ENCODE measurements at regions not wholly inside any gene's neighbourhood (a gene's known extent, or its start where the extent isn't known, plus 50 kb on each side); places are given as distances from the start of the nearest gene placed in this dataset.

GRCh38 chr22:19661156-19661555 lies 53.1 kb upstream of the SEPTIN5 start (continued):
- TF ChIP-seq, protein P1, sequence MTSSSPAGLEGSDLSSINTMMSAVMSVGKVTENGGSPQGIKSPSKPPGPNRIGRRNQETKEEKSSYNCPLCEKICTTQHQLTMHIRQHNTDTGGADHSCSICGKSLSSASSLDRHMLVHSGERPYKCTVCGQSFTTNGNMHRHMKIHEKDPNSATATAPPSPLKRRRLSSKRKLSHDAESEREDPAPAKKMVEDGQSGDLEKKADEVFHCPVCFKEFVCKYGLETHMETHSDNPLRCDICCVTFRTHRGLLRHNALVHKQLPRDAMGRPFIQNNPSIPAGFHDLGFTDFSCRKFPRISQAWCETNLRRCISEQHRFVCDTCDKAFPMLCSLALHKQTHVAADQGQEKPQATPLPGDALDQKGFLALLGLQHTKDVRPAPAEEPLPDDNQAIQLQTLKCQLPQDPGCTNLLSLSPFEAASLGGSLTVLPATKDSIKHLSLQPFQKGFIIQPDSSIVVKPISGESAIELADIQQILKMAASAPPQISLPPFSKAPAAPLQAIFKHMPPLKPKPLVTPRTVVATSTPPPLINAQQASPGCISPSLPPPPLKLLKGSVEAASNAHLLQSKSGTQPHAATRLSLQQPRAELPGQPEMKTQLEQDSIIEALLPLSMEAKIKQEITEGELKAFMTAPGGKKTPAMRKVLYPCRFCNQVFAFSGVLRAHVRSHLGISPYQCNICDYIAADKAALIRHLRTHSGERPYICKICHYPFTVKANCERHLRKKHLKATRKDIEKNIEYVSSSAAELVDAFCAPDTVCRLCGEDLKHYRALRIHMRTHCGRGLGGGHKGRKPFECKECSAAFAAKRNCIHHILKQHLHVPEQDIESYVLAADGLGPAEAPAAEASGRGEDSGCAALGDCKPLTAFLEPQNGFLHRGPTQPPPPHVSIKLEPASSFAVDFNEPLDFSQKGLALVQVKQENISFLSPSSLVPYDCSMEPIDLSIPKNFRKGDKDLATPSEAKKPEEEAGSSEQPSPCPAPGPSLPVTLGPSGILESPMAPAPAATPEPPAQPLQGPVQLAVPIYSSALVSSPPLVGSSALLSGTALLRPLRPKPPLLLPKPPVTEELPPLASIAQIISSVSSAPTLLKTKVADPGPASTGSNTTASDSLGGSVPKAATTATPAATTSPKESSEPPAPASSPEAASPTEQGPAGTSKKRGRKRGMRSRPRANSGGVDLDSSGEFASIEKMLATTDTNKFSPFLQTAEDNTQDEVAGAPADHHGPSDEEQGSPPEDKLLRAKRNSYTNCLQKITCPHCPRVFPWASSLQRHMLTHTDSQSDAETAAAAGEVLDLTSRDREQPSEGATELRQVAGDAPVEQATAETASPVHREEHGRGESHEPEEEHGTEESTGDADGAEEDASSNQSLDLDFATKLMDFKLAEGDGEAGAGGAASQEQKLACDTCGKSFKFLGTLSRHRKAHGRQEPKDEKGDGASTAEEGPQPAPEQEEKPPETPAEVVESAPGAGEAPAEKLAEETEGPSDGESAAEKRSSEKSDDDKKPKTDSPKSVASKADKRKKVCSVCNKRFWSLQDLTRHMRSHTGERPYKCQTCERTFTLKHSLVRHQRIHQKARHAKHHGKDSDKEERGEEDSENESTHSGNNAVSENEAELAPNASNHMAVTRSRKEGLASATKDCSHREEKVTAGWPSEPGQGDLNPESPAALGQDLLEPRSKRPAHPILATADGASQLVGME (CRISPR knock-in tag; IDR thresholded peaks at IDR 0.05): no peak
- no peak for TF ChIP-seq GABPA (tag; conservative IDR thresholded peaks at IDR 0.05; ENCODE audit: low read depth)
- no peak for TF ChIP-seq NR1H2 (CRISPR knock-in tag; IDR thresholded peaks at IDR 0.05)
- TF ChIP-seq, protein P2, sequence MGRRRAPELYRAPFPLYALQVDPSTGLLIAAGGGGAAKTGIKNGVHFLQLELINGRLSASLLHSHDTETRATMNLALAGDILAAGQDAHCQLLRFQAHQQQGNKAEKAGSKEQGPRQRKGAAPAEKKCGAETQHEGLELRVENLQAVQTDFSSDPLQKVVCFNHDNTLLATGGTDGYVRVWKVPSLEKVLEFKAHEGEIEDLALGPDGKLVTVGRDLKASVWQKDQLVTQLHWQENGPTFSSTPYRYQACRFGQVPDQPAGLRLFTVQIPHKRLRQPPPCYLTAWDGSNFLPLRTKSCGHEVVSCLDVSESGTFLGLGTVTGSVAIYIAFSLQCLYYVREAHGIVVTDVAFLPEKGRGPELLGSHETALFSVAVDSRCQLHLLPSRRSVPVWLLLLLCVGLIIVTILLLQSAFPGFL (CRISPR knock-in tag; IDR thresholded peaks at IDR 0.05): no peak
- no peak for TF ChIP-seq MXI1 (IDR thresholded peaks at IDR 0.05; ENCODE audit: low read depth, low read length)
- TF ChIP-seq BDP1 (IDR thresholded peaks at IDR 0.05; ENCODE audit: insufficient read depth, insufficient read length): no peak
- 0 out of 2 replicates have a peak, but pooled peaks have one; percentile 8 for TF ChIP-seq NR3C1 (CRISPR knock-in tag; IDR thresholded peaks at IDR 0.05)
- no peak for TF ChIP-seq ZNF518B (CRISPR knock-in tag; IDR thresholded peaks at IDR 0.05)
- TF ChIP-seq ZNF584 (CRISPR knock-in tag; IDR thresholded peaks at IDR 0.05; ENCODE audit: low read depth): no peak
- TF ChIP-seq, protein P3, sequence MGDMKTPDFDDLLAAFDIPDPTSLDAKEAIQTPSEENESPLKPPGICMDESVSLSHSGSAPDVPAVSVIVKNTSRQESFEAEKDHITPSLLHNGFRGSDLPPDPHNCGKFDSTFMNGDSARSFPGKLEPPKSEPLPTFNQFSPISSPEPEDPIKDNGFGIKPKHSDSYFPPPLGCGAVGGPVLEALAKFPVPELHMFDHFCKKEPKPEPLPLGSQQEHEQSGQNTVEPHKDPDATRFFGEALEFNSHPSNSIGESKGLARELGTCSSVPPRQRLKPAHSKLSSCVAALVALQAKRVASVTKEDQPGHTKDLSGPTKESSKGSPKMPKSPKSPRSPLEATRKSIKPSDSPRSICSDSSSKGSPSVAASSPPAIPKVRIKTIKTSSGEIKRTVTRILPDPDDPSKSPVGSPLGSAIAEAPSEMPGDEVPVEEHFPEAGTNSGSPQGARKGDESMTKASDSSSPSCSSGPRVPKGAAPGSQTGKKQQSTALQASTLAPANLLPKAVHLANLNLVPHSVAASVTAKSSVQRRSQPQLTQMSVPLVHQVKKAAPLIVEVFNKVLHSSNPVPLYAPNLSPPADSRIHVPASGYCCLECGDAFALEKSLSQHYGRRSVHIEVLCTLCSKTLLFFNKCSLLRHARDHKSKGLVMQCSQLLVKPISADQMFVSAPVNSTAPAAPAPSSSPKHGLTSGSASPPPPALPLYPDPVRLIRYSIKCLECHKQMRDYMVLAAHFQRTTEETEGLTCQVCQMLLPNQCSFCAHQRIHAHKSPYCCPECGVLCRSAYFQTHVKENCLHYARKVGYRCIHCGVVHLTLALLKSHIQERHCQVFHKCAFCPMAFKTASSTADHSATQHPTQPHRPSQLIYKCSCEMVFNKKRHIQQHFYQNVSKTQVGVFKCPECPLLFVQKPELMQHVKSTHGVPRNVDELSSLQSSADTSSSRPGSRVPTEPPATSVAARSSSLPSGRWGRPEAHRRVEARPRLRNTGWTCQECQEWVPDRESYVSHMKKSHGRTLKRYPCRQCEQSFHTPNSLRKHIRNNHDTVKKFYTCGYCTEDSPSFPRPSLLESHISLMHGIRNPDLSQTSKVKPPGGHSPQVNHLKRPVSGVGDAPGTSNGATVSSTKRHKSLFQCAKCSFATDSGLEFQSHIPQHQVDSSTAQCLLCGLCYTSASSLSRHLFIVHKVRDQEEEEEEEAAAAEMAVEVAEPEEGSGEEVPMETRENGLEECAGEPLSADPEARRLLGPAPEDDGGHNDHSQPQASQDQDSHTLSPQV (IDR thresholded peaks at IDR 0.05): no peak
- no peak for TF ChIP-seq SMC3 (conservative IDR thresholded peaks at IDR 0.05; ENCODE audit: insufficient read depth, low read depth, low read length)
- TF ChIP-seq, protein P4, sequence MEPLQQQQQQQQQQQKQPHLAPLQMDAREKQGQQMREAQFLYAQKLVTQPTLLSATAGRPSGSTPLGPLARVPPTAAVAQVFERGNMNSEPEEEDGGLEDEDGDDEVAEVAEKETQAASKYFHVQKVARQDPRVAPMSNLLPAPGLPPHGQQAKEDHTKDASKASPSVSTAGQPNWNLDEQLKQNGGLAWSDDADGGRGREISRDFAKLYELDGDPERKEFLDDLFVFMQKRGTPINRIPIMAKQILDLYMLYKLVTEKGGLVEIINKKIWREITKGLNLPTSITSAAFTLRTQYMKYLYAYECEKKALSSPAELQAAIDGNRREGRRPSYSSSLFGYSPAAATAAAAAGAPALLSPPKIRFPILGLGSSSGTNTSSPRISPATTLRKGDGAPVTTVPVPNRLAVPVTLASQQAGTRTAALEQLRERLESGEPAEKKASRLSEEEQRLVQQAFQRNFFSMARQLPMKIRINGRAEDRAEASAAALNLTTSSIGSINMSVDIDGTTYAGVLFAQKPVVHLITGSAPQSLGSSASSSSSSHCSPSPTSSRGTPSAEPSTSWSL (CRISPR knock-in tag; IDR thresholded peaks at IDR 0.05; ENCODE audit: borderline replicate concordance): no peak
